Left kidney (tissue), 1 donor: ENCODE measurements at regions not wholly inside any gene's neighbourhood (a gene's known extent, or its start where the extent isn't known, plus 50 kb on each side); places are given as distances from the start of the nearest gene placed in this dataset.

Experiments
- DNase-seq: peaks from one replicate; pipeline ENCODE4 v3.0.0-alpha.2; 2013

DNA sequence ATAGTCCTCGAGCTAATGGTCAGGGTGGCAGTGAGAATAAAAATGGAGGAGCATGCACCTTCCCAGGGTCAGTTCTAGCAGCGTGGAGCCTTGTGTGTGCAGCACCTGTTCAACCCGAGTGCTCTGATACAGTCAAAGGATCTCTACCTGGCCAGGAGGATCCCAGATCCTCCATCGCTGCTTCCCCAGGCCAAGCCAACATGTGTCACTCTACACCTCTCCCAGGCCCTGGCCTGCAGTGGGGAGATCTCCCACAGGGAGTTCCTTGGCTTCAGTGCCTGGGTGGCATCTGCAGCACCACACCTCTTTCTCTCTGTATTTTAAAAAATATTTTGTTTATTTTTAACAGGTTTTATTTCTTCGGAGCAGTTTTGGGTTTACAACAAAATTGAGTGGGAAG is 414.8 kb upstream of the C2CD4B start:
- DNase-seq: no peak

DNA sequence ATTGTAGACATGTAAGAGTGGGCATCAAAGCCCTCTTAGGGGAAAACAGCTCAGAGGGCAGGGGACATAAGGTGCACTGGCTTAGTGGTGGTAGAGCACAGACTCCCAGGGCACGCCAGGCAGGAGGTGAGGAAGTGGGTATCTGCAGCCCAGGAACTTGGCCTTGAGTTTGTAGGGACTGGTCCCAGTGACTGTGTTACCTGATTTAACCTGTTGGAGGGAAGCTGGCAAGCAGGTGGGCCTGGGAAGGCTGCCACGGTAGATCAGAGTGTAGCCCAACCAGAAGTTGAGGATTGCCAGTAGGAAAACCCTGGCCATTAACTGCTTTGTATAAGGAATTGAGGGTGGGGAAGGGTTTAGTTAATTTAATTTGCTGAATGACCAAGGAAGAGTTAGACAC is 417.5 kb upstream of the C2CD4B start:
- no peak for DNase-seq

DNA sequence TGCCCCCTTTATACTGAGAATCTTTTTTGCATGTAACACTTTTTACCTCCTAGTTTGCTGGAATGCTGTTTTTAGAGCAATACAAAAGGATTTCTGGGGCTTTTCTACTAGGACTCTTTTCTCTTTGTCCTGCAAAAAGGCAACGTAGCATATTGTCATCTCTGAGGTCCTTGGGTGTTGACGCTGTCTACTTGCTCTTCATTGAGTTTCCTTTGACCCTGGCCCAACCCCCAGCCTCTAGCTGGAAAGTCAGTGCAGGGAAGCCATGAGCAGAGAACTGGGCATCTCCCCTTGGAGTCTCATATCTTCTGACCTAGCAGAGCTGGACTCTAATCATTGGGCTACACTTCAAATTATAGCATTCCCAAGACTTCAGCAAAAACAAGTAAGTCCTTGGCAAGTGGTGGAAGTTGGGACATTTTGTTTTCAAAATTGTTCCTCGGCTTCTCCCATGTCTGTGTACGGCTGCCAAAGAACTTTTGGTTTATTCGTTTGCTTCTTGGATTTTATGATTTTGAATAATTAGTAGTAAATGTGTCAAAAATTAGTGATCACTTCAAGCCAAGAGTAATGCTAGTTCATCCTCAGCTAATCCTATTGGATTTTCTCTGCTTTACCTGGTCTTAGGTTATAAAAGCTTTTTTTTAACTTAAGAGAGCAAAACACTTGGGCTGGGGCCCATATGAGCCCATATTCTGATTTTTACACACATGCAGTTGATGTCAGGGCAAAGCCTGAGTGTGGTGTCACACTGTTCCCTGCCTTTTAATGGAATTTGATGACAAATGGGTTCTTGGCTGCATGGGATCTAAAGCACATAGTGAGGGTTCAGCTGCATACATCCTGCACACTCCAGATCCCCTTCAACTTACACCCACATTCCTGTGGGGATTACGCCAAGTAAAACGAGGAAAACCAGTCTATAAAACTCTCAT is 419.5 kb upstream of the C2CD4B start:
- no peak for DNase-seq

DNA sequence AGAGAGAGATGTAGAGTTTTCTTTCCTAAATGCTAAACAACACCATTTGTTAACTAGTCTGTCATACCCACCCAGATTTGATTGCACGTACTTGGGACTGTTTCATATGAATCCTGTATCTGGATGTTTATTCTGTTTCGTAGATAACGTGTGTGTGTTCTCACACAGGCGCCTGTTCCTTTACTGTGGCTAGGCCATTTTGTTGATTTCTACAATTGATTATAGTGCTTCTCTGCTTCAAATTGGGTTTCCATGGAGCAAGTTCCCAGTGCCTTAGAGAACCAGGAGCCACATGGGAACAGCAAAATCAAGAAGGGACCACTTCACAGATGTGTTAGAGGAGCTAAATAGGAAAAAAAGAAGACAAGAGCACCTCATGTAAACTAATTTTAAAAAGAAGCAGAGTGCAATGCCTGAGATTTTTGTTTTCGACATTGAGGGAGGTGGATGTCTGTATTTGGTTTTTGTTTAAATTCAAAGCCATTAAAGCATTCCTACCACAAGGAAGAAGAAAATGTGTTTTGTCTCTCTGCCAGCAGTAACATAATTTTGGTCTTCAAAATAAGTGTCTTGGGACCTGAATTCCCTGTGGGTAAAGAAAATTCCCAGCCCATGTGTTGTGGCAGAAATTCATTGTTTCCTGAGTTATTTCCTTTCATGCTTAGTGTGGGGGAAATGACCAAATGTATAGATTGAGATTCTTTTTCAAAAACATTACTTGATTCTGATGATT is 424.0 kb upstream of the C2CD4B start:
- DNase-seq: no peak

DNA sequence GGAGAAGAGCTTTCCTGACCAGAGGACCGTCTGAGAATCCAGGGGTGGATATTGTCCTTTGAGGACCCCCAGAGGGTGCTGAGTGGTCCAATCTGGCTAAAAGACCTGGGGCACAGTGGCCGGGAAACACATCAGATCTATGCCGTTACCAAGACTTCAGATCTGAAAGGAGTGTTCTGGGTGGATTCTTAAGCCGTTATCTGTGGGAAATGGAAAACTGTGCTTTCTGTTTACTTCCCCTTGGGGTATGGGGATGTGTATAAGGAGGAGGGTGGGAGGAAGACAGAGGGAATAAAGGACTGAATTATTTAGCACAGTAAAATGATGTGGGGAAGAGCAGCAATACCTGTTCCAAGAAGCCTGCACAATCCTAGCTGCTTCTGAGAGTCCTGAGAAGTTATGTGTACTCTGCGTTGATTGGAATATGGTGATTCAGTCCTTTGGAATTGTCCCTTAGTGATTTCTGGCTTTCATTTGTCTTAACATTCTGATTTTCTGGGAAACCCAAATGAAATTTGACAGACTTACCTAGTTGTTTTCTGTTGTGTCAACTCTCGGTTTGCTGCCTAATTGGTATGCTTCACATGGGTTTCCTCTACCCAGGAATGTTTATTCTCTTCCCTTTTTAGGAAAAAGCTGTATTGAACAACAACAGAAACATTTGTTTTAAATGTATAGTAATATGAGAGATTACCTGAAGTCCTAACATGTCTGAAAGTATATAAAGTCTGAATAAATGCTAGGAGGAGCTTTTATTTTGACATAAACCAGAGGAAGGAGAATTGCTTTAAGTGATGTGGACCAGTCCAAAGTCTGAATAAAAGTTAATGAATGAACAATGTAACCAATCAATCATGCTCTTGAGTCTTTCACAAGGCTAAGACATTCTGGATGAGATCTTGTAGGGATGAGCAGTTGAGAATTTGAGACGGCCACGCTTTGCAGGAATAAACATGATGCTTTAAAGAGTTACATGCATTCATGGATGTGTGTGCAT is 427.1 kb upstream of the C2CD4B start:
- no peak for DNase-seq

DNA sequence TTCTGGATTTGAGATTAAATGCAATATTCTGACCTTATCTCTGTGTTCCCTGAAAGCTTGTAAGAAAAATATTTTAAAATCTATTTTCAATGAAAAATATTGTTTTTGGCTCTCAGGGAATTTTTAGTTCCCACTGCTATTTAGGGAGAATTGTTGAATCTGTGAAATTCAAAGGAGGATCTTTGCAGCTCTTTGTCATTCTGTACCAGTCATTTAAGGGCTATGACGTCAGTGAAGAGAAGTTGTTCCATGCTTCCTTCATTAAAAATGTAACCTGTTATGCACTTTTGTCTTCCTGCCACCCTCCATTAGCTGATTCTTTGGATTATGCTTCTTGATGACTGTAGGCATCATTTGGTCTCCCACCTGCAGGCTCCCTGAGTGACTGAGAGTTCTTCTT is 427.8 kb upstream of the C2CD4B start:
- DNase-seq: no peak

DNA sequence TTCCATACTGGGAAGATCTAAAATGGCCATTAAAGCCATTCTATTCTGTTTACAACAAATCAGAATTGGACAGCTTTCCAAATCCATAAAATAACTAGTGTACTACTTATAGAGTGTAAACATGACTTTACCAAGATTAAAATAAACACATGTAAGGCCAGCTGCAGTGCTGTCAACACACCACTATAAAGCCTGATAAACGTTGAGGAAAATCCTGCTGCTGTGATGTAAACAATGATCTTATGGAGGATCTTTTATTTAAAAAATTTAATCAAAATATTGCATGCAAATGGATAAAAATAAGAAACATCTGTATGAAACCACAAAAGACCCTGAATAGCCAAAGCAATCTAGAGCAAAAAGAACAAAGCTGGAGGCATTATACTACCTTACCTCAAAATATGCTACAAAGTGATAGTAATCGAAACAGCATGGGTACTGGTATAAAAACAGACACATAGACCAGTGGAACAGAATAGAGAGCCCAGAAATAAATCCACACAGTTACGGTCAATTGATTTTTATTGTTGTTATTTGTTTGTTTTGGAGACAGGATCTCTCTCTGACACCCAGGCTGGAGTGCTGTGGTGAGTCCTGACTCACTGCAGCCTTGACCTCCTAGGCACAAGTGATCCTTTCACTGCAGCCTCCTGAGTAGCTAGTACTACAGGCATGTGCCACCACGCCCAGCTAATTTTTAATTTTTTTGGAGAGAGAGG is 428.8 kb upstream of the C2CD4B start:
- DNase-seq: no peak

DNA sequence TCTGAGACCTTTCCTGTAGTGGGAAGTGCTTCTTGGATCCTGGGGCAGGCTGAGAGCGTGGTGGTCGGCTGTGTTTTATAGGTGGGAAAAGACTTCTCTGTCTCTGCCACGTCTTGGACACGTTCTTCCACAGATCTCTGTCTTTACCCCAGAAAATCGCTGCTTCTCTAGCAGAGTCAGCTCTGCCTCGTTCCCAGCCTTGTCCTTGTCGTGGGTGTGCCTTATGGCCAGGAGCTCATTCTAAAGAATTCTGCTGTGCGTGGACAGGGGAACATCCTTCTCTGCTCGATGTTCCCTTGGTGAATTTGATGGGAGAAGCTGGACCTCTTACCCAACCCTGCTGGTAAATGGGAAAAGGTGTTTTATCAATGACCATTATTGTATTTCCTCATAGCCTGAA is 433.1 kb upstream of the C2CD4B start:
- no peak for DNase-seq

DNA sequence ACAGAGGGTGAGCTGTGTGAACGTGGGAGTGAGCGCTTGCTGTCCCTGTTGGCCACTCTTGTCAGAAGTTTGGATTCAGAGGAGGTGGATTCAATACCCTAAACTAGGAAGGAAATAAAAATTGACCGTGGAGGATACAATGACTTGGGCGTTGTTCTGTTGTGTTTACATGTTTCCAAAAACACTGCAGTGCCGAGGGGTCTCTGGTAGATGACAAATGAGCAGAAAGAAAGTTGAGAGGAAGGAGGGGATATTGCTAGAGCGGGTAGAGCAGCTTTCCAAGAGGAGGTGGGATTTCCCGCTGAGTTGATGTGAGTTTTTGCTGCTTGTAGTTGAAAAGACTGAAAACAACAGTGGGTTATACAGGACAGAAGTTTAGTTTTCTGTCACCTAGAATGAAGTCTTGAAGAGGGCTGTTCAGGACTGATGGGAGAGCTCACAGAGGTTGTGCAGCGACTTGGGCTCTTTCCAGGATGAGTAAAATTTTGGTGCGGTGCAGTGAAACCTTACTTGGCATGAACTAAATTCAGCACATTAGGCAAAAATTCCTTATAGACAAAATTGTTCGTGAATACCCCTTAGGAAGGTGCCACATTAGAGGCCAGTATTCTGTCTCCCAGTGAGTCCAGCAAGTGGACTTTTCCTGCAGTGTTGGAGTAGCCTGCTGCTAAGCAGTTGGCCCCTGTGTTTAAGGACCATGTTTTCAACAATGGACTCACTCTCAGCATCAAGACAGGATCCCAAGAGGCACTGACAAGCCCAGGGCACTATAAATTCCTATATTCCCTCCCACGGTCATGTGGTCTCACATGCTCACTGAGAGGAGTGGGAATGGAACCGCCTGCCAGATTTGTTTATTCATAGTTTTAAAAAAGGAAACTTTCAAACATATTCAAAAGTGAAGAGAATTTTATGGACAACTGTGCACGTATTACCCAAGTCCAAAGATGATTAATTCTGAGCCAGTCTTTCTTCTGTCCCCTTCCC is 435.0 kb upstream of the C2CD4B start:
- no peak for DNase-seq

DNA sequence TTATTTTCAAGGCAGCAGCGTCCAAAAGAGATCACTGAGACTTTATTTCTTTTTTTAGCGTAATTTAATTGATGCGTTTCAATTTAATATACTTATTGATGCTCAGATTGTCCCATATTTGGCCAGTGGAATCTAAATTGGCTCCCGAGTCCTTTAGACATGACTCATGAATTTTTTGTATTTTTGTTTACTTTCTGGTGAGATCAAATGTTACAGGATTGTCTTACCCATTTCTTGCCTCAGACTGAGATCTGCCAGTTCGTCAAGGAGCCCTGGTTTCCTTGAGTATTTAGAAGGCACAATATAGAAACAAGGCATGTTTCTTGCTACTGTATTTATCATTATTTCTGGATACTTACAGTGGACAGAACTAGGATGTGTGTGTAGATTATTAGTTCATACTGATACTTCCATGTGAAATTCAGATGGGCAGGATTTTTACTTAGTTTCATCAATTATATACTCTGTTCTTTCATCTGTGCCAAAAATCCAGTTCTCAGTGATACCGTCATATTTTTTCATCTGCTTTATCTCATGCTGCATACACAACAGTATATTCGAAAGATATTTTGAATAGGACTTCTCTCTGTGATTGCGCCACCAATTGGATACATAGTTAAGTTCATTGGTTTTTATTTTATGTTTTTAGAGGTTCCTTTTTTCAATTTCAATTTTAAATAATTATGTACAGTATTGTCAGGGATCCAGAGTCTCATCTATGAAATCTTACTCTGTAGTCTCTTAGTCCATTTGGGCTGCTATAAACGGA is 436.9 kb upstream of the C2CD4B start:
- DNase-seq: no peak

DNA sequence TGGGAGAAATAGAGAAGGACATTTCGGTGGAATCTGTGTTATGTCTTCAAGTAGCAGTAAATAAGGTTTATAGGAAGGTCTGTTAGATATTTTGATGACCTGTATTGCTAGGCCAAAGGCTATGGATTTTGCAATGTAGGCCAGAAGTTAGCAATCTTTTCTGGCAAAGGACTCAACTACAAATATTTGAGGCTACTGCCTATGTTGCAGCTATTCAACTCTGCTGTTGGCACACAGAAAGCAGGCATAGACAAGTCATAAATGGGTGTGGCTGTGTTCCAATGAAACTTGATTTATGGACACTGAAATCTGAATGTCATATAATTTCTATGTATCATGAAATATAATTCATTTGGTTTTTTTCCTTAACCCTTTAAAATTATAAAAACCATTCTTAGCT is 438.7 kb upstream of the C2CD4B start:
- no peak for DNase-seq

DNA sequence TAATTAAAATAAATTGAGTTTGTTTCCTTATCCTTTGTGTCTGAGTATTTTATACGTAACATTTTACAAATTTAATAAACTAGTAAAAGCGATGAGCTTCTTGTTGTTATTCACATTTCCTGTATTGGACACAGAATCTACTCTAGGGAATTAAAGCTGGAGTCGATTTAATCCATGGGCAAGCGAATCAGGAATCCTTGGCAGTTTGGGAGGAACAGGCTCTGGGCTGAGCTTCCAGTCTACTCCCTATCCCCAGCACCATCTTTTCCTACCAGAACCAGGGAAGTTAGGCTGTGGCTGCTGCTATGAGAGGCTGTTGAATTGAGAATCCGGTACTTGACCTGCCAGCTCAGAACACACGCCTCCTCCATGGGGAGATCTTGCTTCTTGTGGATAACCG is 437.3 kb upstream of the TPM1 start:
- DNase-seq: no peak

DNA sequence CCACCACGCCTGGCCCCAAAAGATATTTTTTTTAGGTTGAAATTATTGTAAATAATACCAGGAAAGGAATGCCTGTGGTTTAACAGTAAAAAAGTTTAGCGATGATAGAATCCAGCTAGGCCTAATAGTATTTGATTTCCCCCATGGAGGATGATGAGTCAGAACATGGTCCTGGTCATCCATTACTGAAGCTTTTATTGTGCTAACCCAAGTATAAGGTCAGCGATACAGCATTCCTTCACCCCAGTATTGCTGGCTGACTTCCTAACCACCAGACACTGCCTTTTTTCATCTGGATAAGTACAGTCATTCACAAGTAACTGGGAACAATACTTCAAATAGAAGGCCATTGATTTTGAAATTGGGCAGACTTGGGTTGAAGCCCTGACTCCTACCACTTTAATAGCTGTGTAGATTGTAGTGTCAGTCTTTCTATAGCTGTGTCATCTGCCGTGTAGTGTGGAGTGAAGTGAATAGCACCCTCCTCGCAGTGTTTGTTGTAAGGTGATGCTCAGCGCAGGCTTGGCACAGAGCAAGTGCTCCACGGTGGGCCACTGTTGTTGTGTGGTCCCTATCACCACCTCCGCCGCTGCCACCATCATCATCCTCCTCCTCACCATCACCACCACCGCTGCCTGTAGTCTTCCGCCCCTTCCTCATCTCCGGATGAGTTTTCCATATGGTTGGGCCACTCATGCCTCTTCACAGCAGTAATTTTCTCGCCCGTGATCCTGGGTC is 436.0 kb upstream of the TPM1 start:
- DNase-seq: no peak

DNA sequence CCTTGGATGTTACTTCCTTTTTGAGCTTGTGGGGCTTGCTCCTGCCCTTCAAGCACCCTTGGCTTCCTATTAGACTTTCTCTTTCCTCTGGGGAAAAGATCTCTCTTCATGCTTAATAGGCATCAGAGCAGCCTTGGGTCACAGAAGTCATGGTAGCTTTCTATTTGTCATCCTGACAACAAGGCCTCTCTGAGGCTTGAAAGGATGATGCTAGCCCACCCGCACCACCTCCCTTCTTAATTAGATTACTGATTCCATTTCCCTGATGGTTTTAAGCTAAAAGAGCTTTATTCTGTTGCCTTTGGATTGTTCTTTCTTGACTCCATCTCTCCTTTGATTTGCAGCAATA is 435.5 kb upstream of the TPM1 start:
- DNase-seq: no peak

DNA sequence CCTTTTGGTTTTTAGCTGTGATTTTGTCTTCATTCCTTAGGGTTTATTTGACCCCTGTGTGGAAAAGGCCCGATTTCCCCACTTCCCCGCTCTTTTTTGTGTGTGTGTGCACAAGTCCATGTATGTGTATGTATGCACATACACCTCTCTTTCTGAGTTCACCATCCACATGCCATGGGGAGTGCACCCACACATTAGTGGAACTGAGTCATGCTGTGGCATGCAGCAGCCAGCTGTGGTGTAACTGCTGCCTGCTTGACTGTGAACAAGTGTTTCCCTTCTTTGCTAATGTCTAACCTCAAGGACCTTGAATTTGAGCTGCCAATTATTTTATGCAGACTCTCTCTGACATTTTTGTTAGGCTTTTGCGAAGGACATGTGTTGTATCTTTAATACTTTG is 434.9 kb upstream of the TPM1 start:
- DNase-seq: no peak

DNA sequence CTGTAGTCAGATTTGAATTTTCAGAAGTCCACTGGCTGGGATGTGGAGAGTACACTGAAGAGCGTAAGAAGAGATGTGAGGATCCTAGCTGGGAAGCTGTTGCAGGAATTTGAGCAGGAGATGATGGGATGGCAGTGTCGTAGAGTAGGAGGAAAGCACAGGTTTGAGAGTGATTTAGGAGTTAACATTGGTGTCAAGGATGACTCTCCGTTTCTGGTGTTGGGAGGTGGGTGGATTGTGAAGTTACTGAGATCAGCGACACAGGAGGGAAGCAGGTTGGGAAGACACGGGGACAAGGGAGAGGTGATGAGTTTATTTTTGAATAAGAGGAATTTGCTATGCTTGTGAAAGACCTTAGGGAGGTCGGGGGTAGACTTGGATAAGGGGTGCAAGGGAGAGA is 434.2 kb upstream of the TPM1 start:
- DNase-seq: no peak

DNA sequence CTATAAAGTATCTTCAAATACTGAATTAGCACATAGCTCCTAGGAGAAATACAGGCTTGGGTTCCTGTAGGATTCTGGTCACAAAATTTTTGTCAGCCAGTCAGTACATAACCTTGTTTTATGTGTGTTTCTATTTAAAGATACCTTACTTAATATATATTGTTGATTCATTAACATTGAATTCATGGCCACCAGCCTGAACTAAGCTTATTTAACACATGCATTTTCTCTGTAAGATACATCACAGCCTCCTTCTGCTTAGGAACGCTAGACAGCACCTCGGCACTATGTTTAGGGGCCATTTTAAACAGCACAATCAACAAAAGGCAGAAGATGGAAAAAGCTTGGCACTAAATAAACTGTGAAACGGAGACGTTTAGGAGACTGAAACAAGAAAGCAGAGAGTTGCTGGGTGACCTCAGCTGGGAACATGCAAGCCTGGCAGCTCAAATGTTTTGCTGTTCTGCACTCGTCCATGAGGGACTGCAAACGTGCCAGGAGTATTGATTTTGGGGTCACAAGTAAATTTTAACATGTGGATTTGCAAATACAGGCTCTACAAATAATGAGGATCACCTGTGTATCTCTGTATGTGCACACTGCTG is 432.2 kb upstream of the TPM1 start:
- no peak for DNase-seq

DNA sequence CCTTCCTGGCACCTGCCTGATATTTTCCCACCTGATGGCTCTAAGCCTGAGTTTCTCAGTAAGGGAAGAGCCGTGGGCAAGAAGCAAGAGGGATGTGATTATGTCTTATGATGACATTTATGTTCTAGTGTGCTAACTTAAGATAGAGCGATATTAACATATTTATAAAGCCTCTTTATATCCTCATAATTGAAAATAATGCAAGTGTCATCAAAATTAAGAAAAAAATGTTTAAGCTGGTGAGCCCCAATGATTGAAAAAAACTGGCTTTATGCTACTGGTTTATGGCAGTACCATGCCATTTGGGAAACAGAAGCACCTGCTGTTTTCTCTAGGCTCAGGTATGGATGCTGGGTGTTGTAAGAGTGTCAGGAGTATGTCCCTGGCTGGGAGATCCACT is 431.5 kb upstream of the TPM1 start:
- no peak for DNase-seq
